Loucy (cell line): ENCODE measurements at regions not wholly inside any gene's neighbourhood (a gene's known extent, or its start where the extent isn't known, plus 50 kb on each side); places are given as distances from the start of the nearest gene placed in this dataset.

Experiments
- EZH2phosphoT487 ChIP-seq: fragments of 200-600 bp; IDR thresholded peaks from 2 replicates; pipeline ENCODE4 v1.6.1; 2018; ENCODE audit warnings: antibody characterized with exemption, mild to moderate bottlenecking, moderate library complexity, borderline replicate concordance
- TF ChIP-seq, protein P1 (sequence below): fragments of 200-600 bp; sonication (generic); conservative IDR thresholded peaks from 2 replicates; pipeline ENCODE4 v1.5.1; 2014; ENCODE audit warnings: mild to moderate bottlenecking, antibody characterized with exemption, low read length

DNA sequence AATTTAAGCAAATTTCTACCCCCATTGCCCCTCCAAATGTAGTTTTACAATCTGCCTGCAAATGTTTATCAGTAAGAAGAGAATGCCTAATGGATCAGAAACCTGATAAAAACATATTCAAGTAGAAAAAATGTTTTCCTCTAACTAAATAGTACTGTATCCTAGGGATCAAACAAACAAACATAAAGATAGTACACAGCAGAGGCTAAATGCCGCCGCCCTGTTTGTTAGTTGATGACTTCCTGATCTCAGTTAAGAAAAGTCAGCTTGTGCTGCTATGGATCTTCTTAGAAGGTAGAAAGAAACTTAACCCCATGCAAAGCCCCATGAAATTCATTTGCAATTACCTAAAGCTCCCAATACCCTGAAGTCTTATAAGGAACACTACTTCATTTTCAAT, 387.3 kb upstream of the THBS1 start:
- TF ChIP-seq, protein P1, sequence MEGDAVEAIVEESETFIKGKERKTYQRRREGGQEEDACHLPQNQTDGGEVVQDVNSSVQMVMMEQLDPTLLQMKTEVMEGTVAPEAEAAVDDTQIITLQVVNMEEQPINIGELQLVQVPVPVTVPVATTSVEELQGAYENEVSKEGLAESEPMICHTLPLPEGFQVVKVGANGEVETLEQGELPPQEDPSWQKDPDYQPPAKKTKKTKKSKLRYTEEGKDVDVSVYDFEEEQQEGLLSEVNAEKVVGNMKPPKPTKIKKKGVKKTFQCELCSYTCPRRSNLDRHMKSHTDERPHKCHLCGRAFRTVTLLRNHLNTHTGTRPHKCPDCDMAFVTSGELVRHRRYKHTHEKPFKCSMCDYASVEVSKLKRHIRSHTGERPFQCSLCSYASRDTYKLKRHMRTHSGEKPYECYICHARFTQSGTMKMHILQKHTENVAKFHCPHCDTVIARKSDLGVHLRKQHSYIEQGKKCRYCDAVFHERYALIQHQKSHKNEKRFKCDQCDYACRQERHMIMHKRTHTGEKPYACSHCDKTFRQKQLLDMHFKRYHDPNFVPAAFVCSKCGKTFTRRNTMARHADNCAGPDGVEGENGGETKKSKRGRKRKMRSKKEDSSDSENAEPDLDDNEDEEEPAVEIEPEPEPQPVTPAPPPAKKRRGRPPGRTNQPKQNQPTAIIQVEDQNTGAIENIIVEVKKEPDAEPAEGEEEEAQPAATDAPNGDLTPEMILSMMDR = no peak
- no peak for TF ChIP-seq EZH2phosphoT487
